Endothelial cell (in vitro differentiated cells): ENCODE measurements at regions not wholly inside any gene's neighbourhood (a gene's known extent, or its start where the extent isn't known, plus 50 kb on each side); places are given as distances from the start of the nearest gene placed in this dataset.

Experiments used
- DNase-seq: peaks from one replicate; pipeline ENCODE4 v3.0.0; 2021; ENCODE audit warnings: low spot score
- H3K27ac Mint-ChIP-seq: one replicate; pipeline ENCODE4 v1.8.0; 2021; ENCODE audit warnings: mixed read lengths, inconsistent platforms; ENCODE audit not compliant: unreplicated experiment
- H3K27me3 Mint-ChIP-seq: one replicate; pipeline ENCODE4 v1.8.0; 2021; ENCODE audit warnings: mild to moderate bottlenecking, moderate library complexity, mixed read lengths, inconsistent platforms; ENCODE audit not compliant: unreplicated experiment
- H3K36me3 Mint-ChIP-seq: one replicate; pipeline ENCODE4 v1.8.0; 2021; ENCODE audit warnings: mild to moderate bottlenecking, low read depth, mixed read lengths, inconsistent platforms; ENCODE audit not compliant: unreplicated experiment
- H3K4me1 Mint-ChIP-seq: one replicate; pipeline ENCODE4 v1.8.0; 2021; ENCODE audit warnings: mild to moderate bottlenecking, mixed read lengths, inconsistent platforms; ENCODE audit not compliant: unreplicated experiment
- H3K4me3 Mint-ChIP-seq: one replicate; pipeline ENCODE4 v1.8.0; 2021; ENCODE audit warnings: mild to moderate bottlenecking, mixed read lengths, inconsistent platforms; ENCODE audit not compliant: unreplicated experiment
- H3K9me3 Mint-ChIP-seq: one replicate; pipeline ENCODE4 v1.8.0; 2021; ENCODE audit warnings: mixed read lengths, inconsistent platforms; ENCODE audit not compliant: unreplicated experiment
- TF ChIP-seq, protein P1 (sequence below): fragments of 200-600 bp; sonication (generic); IDR thresholded peaks from one replicate; pipeline ENCODE4 v1.5.0; 2021; ENCODE audit warnings: antibody characterized with exemption; ENCODE audit not compliant: unreplicated experiment

DNA sequence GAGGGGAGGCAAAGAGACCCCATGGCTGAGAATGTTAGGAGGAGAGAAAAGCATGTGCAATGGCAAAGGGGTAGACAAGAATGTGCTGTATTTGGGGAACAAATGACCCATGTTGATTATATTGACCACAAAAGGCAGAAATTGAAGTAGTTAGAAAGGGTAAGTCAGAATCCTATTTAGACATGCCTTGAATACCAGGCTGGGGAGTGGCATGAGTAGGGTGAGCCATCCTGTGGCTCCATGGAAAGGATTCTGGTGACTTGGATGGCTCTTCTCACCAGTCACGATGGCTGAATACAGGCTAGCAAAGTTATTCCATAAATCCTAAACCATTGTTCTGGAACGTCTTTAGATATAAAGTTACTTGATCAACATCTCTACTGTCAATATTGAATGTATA lies 73.4 kb upstream of the MEF2C start:
- H3K4me3 Mint-ChIP-seq: no peak overlapping the region
- no peak for DNase-seq
- H3K36me3 Mint-ChIP-seq: no peaks in the 10 kb centered on the region
- TF ChIP-seq, protein P1, sequence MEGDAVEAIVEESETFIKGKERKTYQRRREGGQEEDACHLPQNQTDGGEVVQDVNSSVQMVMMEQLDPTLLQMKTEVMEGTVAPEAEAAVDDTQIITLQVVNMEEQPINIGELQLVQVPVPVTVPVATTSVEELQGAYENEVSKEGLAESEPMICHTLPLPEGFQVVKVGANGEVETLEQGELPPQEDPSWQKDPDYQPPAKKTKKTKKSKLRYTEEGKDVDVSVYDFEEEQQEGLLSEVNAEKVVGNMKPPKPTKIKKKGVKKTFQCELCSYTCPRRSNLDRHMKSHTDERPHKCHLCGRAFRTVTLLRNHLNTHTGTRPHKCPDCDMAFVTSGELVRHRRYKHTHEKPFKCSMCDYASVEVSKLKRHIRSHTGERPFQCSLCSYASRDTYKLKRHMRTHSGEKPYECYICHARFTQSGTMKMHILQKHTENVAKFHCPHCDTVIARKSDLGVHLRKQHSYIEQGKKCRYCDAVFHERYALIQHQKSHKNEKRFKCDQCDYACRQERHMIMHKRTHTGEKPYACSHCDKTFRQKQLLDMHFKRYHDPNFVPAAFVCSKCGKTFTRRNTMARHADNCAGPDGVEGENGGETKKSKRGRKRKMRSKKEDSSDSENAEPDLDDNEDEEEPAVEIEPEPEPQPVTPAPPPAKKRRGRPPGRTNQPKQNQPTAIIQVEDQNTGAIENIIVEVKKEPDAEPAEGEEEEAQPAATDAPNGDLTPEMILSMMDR: no peak
- no peaks in the 10 kb centered on the region for H3K4me1 Mint-ChIP-seq
- H3K27me3 Mint-ChIP-seq: no peaks in the 10 kb centered on the region
- no peak overlapping the region for H3K27ac Mint-ChIP-seq
- H3K9me3 Mint-ChIP-seq: no peaks in the 10 kb centered on the region

DNA sequence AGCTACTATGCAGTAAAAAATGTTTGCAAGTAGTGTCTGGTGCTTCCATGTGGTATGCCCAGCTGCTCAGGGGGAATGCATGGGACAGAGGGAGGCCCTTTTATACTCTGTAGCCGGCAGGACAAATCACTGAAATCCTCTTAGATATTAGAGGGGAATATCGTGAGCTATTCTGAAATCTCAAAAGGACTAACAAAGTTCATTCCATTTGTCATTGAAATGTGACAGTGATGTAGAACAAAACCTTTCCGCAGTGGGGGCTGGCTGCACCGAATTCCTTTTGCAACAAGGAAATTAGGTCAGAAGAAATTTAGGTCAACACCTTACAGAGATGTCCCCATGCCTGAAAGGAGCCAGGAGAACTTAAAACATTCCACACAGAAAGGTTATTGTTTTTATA lies 72.4 kb upstream of the MEF2C start:
- H3K27ac Mint-ChIP-seq: no peak overlapping the region
- DNase-seq: no peak
- no peaks in the 10 kb centered on the region for H3K9me3 Mint-ChIP-seq
- TF ChIP-seq, protein P1: no peak
- H3K27me3 Mint-ChIP-seq: no peaks in the 10 kb centered on the region
- no peaks in the 10 kb centered on the region for H3K36me3 Mint-ChIP-seq
- no peak overlapping the region for H3K4me3 Mint-ChIP-seq
- no peaks in the 10 kb centered on the region for H3K4me1 Mint-ChIP-seq

DNA sequence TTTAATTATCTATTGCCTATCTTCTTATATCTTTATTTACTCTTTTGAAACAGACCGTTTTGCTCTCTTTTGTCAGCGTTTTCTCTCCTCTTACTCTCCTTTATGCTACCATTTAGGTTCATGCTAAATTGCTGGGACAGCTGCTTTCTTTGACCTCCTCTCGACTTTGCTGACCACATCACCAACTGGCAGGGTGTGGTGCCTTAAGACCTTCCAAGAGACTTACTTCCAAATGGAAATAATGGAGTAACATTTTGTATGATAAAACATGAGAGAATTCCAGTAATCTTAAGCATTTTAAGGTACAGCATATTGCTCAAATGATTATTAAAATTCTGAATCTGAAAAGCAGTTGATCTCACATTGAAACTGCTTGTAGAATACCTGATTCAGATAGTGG lies 71.5 kb upstream of the MEF2C start:
- Mint-ChIP-seq H3K36me3 (no peaks in the 10 kb centered on the region), H3K4me1 (no peaks in the 10 kb centered on the region), H3K9me3 (no peaks in the 10 kb centered on the region), H3K4me3 (no peak overlapping the region), H3K27me3 (no peaks in the 10 kb centered on the region), H3K27ac (no peak overlapping the region)
- TF ChIP-seq, protein P1: no peak
- no peak for DNase-seq

DNA sequence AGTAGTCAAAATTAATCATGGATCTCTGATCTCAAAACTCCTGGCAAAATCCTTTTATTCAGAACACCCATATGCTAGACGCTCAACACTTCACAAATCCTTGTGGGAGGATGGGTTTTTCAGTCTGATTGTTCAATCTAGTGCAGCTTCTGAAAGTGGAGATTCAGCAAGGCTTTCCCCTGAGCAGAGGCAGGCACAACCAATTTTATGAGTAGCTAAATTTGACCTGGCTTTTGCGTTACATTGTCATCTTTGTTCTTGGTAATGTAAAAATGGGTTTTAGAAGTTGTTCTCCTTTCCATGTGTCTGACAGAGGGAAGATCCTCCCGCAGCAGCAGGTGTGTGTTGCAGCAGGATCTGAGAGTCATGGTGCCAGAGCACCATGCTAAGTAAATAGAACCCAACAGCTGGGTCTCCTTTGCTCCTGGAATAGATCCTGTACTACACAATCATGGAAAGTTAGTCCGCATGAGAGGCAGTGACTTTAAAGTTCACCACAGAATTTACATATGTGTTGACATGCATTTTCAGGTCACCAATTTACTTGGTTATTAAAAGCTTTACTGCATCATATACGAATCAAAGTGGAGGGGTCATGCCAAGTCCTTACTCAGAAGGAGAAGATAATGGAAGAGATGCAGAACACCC lies 70.1 kb upstream of the MEF2C start:
- TF ChIP-seq, protein P1: no peak
- H3K27me3 Mint-ChIP-seq: no peaks in the 10 kb centered on the region
- H3K4me3 Mint-ChIP-seq: no peak overlapping the region
- no peaks in the 10 kb centered on the region for H3K9me3 Mint-ChIP-seq
- H3K27ac Mint-ChIP-seq: no peak overlapping the region
- DNase-seq: no peak
- H3K4me1 Mint-ChIP-seq: no peaks in the 10 kb centered on the region
- H3K36me3 Mint-ChIP-seq: no peaks in the 10 kb centered on the region

DNA sequence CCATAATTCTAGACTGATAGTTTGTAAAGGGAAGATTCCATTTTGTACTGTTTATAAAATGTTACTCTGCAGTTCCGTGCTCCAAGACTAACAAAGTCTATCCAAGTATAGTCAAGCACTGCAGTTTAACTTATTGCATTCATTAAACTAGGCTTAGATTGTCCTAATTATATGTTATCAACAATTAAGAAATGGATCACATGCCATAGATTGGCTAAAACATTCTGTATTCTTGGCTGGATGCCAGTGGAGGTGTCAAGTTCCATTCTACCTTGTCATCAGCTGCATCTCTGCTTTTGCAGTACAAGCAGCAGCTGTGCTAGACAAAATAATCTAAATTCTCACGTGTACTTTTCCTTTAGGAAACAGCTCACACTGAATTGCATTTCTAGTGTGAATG lies 69.4 kb upstream of the MEF2C start:
- no peaks in the 10 kb centered on the region for H3K27me3 Mint-ChIP-seq
- TF ChIP-seq, protein P1: no peak
- DNase-seq: no peak
- H3K4me3 Mint-ChIP-seq: no peak overlapping the region
- H3K9me3 Mint-ChIP-seq: no peaks in the 10 kb centered on the region
- H3K4me1 Mint-ChIP-seq: no peaks in the 10 kb centered on the region
- H3K36me3 Mint-ChIP-seq: no peaks in the 10 kb centered on the region
- no peak overlapping the region for H3K27ac Mint-ChIP-seq
